IPS DF 6.9 (cell line): ENCODE measurements at regions not wholly inside any gene's neighbourhood (a gene's known extent, or its start where the extent isn't known, plus 50 kb on each side); places are given as distances from the start of the nearest gene placed in this dataset.

Experiments used
- DNase-seq: peaks from one replicate; pipeline ENCODE4 v3.0.0-alpha.2; 2013; ENCODE audit warnings: low read depth, low spot score
- H3K27ac ChIP-seq: one replicate; pipeline ENCODE4 v1.5.1; 2013; ENCODE audit warnings: low read length, control low read depth
- H3K27me3 ChIP-seq: 2 replicates; pipeline ENCODE4 v1.6.1; 2013; ENCODE audit warnings: mild to moderate bottlenecking, low read length; ENCODE audit not compliant: control insufficient read depth, insufficient read depth
- H3K36me3 ChIP-seq: 2 replicates; pipeline ENCODE4 v1.6.1; 2013; ENCODE audit warnings: low read length; ENCODE audit not compliant: control insufficient read depth, insufficient read depth
- H3K4me1 ChIP-seq: 2 replicates; pipeline ENCODE4 v1.6.1; 2013; ENCODE audit warnings: low read length; ENCODE audit not compliant: control insufficient read depth, insufficient read depth
- H3K4me3 ChIP-seq: 2 replicates; pipeline ENCODE4 v1.5.1; 2013; ENCODE audit warnings: mild to moderate bottlenecking, low read length
- H3K9me3 ChIP-seq: 2 replicates; pipeline ENCODE4 v1.6.1; 2013; ENCODE audit warnings: low read length, inconsistent platforms; ENCODE audit not compliant: control insufficient read depth, insufficient read depth
- WGBS: extraction: QIAGEN DNeasy Blood & Tissue Kit; methylation state at CpG from one replicate; pipeline ENCODE4 v1.1.7; 2013; ENCODE audit warnings: mixed read lengths, missing lambda C conversion rate; ENCODE audit not compliant: insufficient read length, insufficient coverage; 5-methylcytosine and 5-hydroxymethylcytosine counted together

DNA sequence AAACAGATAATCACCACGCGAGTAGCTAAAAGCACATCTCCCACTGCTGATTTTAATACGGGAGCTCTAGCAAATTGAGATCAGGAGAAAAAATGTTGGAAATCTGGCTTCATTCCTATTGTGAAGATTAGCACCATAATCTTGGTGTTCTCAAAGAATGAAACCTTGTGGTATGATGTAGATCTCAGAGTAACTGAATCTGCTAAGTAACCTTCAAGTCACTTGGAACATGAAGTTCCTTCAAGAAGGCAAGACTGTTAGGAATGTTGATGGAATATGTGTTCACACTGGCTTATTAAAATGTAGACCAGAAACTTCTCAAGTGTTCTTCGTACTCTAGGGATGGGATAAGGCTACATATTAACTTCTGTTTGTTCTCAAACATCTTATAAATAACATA is 117.4 kb upstream of the CHRM3 start:
- Histone ChIP-seq H3K4me3 (no peak overlapping the region), H3K9me3 (no peaks in the 10 kb centered on the region), H3K36me3 (no peaks in the 10 kb centered on the region), H3K4me1 (no peaks in the 10 kb centered on the region), H3K27me3 (no peaks in the 10 kb centered on the region), H3K27ac (no peak overlapping the region)
- no peak for DNase-seq
- no CpG with 5 or more reads among the region's 4 CpGs for WGBS

DNA sequence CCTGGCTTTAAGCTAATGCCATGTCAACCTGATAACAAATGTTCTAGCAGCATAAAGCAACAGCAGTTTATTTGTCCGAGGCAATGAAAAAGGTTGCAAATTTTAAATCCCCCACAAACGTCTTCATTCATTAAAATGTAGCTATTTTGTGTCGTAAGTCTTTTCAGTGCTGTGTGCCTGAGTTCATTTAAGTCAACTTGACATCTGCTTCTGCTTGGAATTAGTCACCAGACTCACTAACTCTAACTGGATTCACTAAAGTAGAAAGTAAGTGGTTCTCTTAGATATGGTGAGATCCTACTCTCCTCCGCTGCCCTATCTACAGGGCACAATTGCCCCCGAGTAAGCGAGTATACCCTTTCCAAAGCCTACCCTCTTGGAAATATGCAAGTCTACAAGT is 118.4 kb upstream of the CHRM3 start:
- H3K36me3 ChIP-seq: no peaks in the 10 kb centered on the region
- no peaks in the 10 kb centered on the region for H3K4me1 ChIP-seq
- H3K9me3 ChIP-seq: no peaks in the 10 kb centered on the region
- DNase-seq: no peak
- H3K27ac ChIP-seq: no peak overlapping the region
- WGBS: no CpG with 5 or more reads among the region's 6 CpGs
- H3K4me3 ChIP-seq: no peak overlapping the region
- H3K27me3 ChIP-seq: no peaks in the 10 kb centered on the region

DNA sequence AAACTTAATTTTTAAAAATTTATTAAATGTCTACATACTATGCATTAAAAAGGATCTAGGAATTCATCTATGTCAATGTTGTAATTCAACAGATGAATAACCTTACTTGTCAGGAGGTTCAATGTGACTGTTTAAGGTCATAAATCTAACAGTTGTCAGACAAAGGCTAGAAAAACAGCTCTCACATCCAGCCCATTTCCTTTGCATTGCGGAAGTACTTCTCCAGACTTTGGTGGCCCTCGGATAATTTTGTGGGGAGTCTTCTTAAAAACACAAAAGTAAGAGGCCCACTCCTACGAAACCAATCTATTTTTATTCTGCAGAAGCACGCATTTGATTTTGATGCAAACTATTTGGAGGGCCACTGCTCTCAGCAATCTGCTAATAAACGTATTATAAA is 122.6 kb upstream of the CHRM3 start:
- Histone ChIP-seq H3K4me1 (no peaks in the 10 kb centered on the region), H3K4me3 (no peak overlapping the region), H3K27me3 (no peaks in the 10 kb centered on the region), H3K9me3 (no peaks in the 10 kb centered on the region), H3K36me3 (no peaks in the 10 kb centered on the region), H3K27ac (no peak overlapping the region)
- WGBS: no CpG with 5 or more reads among the region's 5 CpGs
- DNase-seq: no peak

GRCh38 chr1:239262538-239262937 is 123.8 kb upstream of the CHRM3 start:
- H3K4me1 ChIP-seq: no peaks in the 10 kb centered on the region
- no peak overlapping the region for H3K27ac ChIP-seq
- DNase-seq: no peak
- H3K4me3 ChIP-seq: no peak overlapping the region
- no peaks in the 10 kb centered on the region for H3K27me3 ChIP-seq
- no peaks in the 10 kb centered on the region for H3K9me3 ChIP-seq
- WGBS: no CpG with 5 or more reads among the region's 1 CpG
- no peaks in the 10 kb centered on the region for H3K36me3 ChIP-seq

DNA sequence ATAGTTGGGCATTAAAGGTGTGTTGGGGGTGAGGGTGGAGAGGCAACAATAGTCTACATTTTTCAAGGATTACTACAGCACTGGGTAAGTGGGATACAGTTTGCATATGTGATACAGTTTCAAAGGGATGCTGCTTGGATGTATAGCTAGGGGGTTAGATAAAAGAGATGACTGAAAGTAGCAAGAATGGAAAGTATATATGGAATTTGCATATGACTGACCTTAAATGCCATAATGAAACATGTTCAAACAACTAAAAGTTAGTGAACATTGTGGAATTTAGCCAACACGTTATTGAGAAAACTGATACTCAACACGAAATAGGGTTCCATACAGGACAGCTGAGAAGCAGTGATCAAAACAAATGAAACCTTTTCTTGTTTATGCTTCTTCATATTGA is 124.8 kb upstream of the CHRM3 start:
- Histone ChIP-seq H3K9me3 (no peaks in the 10 kb centered on the region), H3K27ac (no peak overlapping the region), H3K36me3 (no peaks in the 10 kb centered on the region), H3K4me1 (no peaks in the 10 kb centered on the region), H3K4me3 (no peak overlapping the region), H3K27me3 (no peaks in the 10 kb centered on the region)
- DNase-seq: no peak
- no CpG with 5 or more reads among the region's 2 CpGs for WGBS

GRCh38 chr1:239260842-239261241 is 125.5 kb upstream of the CHRM3 start:
- no peak for DNase-seq
- WGBS: no CpG with 5 or more reads among the region's 4 CpGs

DNA sequence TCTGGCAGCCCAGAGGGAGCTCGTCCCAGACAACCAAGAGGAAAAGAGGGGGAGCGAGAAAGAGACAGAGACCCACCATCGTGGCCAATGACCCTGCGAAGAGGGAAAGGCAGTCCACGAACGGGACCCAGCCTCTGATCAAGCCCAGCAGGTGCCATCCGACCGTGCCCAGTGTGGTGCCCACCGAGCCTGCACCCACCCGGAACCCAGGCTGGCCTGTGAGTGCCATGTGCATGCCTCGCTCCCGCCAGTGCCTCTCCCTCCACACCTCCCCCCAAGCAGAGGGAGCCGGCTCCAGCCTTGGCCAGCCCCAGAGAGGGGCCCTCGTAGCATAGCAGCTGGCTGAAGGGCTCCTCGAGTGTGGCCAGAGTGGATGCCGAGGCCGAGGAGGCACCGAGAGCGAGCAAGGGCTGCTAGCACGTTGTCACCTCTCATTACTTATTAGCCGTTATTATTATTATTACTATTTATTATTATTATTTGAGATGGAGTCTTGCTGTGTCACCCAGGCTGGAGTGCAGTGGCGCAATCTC is 130.7 kb upstream of the CHRM3 start:
- H3K9me3 ChIP-seq: no peaks in the 10 kb centered on the region

More at GRCh38 chr1:239260842-239261241, 125.5 kb upstream of the CHRM3 start:
- Histone ChIP-seq H3K27me3 (no peaks in the 10 kb centered on the region), H3K4me3 (no peak overlapping the region), H3K36me3 (no peaks in the 10 kb centered on the region), H3K4me1 (no peaks in the 10 kb centered on the region), H3K27ac (no peak overlapping the region), H3K9me3 (no peaks in the 10 kb centered on the region)

GRCh38 chr1:239254999-239255398 is 131.4 kb upstream of the CHRM3 start:
- H3K27me3 ChIP-seq: no peaks in the 10 kb centered on the region
- H3K36me3 ChIP-seq: no peaks in the 10 kb centered on the region
- WGBS: no CpG with 5 or more reads among the region's 4 CpGs
- H3K9me3 ChIP-seq: no peaks in the 10 kb centered on the region
- H3K4me3 ChIP-seq: no peak overlapping the region
- DNase-seq: no peak
- no peak overlapping the region for H3K27ac ChIP-seq
- H3K4me1 ChIP-seq: no peaks in the 10 kb centered on the region

More for the DNA sequence above, 130.7 kb upstream of the CHRM3 start:
- no CpG with 5 or more reads among the region's 22 CpGs for WGBS
- Histone ChIP-seq H3K27ac (no peak overlapping the region), H3K36me3 (no peaks in the 10 kb centered on the region), H3K4me3 (no peak overlapping the region; the same call in 1 of the 2 replicates), H3K27me3 (no peaks in the 10 kb centered on the region), H3K4me1 (no peaks in the 10 kb centered on the region)
- DNase-seq: no peak

DNA sequence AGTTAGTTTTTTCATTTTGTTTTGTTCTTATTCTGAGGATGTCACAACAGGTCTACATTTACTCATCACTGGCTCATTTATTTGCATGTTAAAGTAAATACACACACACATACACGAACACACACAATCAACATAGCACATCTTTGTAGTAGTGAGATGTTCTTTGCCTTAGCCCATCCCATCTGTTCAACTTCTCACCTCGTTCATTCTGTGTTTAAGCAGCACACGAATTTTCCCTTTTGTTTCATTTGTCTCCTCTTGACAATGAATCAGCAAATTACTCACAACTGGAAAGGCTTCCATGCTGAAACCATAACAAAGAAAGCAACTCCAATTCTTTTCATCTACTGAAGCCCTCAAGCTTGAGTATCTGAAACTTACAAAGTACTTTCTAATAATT is 133.3 kb upstream of the CHRM3 start:
- Histone ChIP-seq H3K4me3 (no peak overlapping the region), H3K27me3 (no peaks in the 10 kb centered on the region), H3K4me1 (no peaks in the 10 kb centered on the region), H3K27ac (no peak overlapping the region), H3K36me3 (no peaks in the 10 kb centered on the region), H3K9me3 (no peaks in the 10 kb centered on the region)
- DNase-seq: no peak
- no CpG with 5 or more reads among the region's 3 CpGs for WGBS

- Histone ChIP-seq H3K4me1 (no peaks in the 10 kb centered on the region), H3K27me3 (no peaks in the 10 kb centered on the region), H3K36me3 (no peaks in the 10 kb centered on the region), H3K9me3 (no peaks in the 10 kb centered on the region), H3K4me3 (no peak overlapping the region), H3K27ac (no peak overlapping the region)
- no peak for DNase-seq
- WGBS: no CpG with 5 or more reads among the region's 5 CpGs
Observed at GRCh38 chr1:239250353-239251035, 135.9 kb upstream of the CHRM3 start.

GRCh38 chr1:239247285-239247684 is 139.1 kb upstream of the CHRM3 start:
- H3K27me3 ChIP-seq: no peaks in the 10 kb centered on the region
- no peak for DNase-seq
- H3K4me1 ChIP-seq: peaks cover 2% of the 10 kb centered on the region; the same call in 1 of the 2 replicates
- H3K4me3 ChIP-seq: no peak overlapping the region
- no peak overlapping the region for H3K27ac ChIP-seq
- no peaks in the 10 kb centered on the region for H3K36me3 ChIP-seq
- H3K9me3 ChIP-seq: no peaks in the 10 kb centered on the region
